Suprapubic skin (tissue), 4 donors: ENCODE measurements at regions not wholly inside any gene's neighbourhood (a gene's known extent, or its start where the extent isn't known, plus 50 kb on each side); places are given as distances from the start of the nearest gene placed in this dataset.

Source experiments
- EP300 ChIP-seq: sonication (generic); formaldehyde crosslinking; IDR thresholded peaks from one replicate; pipeline ENCODE4 v1.6.1; 2017; ENCODE audit warnings: antibody characterized with exemption
- POLR2A ChIP-seq, 2 donors: fragments of 450-650 bp; IDR thresholded peaks; one replicate each; pipeline ENCODE4 v1.6.1; 2017; ENCODE audit warnings: antibody characterized with exemption in 2 of 2, mild to moderate bottlenecking in 2 of 2, moderate library complexity in 2 of 2
- POLR2AphosphoS5 ChIP-seq, 3 donors: sonication (generic); formaldehyde crosslinking; IDR thresholded peaks; one replicate each; pipeline ENCODE4 v1.6.1; 2017; ENCODE audit warnings: antibody characterized with exemption in 3 of 3
- TF ChIP-seq, protein P1 (sequence below), 2 donors: fragments of 200-600 bp in 1 of 2; fragments of 450-650 bp in 1 of 2; sonication (generic) in 1 of 2; IDR thresholded peaks; one replicate each; pipeline ENCODE4 v1.5.1; 2016 to 2019; ENCODE audit warnings: antibody characterized with exemption in 2 of 2, mild to moderate bottlenecking in 1 of 2, moderate library complexity in 1 of 2

DNA sequence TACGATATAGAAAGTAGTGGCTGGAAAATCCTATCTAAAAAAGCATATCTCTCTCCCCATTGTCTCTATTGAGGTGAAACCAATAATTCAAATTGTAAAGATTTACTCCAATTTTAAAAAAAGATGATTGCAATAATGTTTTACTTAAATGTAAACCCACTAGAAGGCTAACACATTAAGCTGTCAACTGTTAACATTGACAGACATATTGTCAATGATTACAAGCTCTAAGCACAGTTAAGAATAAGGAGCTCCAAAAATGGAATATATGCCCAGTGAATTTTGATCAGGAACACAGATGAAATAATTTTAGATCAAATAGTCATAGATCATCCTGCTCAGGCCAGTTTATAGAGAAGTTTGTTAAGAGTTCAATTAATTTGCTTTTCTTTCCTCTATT, 123.6 kb upstream of the NETO1 start:
- TF ChIP-seq POLR2AphosphoS5 (IDR thresholded peaks at IDR 0.05) = no peak
- TF ChIP-seq POLR2A (IDR thresholded peaks at IDR 0.05) = no peak
- TF ChIP-seq, protein P1, sequence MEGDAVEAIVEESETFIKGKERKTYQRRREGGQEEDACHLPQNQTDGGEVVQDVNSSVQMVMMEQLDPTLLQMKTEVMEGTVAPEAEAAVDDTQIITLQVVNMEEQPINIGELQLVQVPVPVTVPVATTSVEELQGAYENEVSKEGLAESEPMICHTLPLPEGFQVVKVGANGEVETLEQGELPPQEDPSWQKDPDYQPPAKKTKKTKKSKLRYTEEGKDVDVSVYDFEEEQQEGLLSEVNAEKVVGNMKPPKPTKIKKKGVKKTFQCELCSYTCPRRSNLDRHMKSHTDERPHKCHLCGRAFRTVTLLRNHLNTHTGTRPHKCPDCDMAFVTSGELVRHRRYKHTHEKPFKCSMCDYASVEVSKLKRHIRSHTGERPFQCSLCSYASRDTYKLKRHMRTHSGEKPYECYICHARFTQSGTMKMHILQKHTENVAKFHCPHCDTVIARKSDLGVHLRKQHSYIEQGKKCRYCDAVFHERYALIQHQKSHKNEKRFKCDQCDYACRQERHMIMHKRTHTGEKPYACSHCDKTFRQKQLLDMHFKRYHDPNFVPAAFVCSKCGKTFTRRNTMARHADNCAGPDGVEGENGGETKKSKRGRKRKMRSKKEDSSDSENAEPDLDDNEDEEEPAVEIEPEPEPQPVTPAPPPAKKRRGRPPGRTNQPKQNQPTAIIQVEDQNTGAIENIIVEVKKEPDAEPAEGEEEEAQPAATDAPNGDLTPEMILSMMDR (IDR thresholded peaks at IDR 0.05) = no peak
- TF ChIP-seq EP300 = no peak
